ENCODE measurements at regions not wholly inside any gene's neighbourhood (a gene's known extent, or its start where the extent isn't known, plus 50 kb on each side); places are given as distances from the start of the nearest gene placed in this dataset.

GRCh38 chr13:62687732-62688131, 1272.1 kb upstream of the PCDH20 start:
- DNase-seq (ENCODE audit: low read depth in 4 of 4, low spot score in 1 of 4): no peak

GRCh38 chr13:62684359-62684758, 1268.7 kb upstream of the PCDH20 start:
- no peak for DNase-seq (ENCODE audit: low read depth in 4 of 4, low spot score in 1 of 4)

GRCh38 chr13:62682788-62683187, 1267.1 kb upstream of the PCDH20 start:
- no peak for DNase-seq (ENCODE audit: low read depth in 4 of 4, low spot score in 1 of 4)

DNA sequence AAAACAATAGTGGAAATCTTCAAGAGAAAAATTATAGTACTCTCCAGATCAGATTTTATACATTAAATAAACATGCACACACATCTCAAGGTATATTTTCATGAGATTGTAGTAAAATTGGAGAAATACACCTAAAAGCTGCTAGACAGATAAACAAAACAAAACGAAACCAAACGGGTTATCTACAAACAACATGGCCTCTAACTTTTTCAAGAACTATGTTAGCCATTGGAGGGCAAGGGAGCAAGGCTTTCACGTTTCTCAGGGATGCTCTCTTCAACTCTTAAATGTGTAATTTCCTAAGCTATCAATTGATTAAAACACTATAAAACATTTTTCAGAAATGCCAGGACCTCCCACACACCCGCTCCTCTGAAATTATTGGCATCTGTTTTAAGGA, 1262.4 kb upstream of the PCDH20 start:
- no peak for DNase-seq (ENCODE audit: low read depth in 4 of 4, low spot score in 1 of 4)

DNA sequence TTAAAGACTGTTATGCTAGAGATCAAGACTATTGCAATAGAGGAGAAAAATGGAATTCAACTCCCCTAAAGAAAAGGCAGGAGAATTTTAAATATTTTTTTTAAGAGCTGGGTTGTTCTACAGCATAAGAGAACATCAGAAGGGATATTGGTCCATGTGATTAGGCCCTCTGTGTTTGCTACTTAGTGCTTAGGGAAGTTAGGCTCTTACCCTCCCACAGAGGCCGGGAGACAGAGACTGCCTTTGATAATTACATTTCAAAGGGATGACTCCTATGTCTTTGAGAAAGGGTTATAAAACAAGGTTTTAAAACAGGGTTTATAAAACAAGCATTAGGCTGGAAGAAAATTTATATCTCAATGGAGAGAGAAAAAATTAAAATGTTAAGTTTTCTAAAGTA, 1248.1 kb upstream of the PCDH20 start:
- DNase-seq (ENCODE audit: low read depth in 4 of 4, low spot score in 1 of 4): no peak

- DNase-seq (ENCODE audit: low read depth in 4 of 4, low spot score in 1 of 4): no peak
Measured at GRCh38 chr13:62659365-62659764, 1243.7 kb upstream of the PCDH20 start.

GRCh38 chr13:62653371-62653770, 1237.7 kb upstream of the PCDH20 start:
- no peak for DNase-seq (ENCODE audit: low read depth in 4 of 4, low spot score in 1 of 4)

DNA sequence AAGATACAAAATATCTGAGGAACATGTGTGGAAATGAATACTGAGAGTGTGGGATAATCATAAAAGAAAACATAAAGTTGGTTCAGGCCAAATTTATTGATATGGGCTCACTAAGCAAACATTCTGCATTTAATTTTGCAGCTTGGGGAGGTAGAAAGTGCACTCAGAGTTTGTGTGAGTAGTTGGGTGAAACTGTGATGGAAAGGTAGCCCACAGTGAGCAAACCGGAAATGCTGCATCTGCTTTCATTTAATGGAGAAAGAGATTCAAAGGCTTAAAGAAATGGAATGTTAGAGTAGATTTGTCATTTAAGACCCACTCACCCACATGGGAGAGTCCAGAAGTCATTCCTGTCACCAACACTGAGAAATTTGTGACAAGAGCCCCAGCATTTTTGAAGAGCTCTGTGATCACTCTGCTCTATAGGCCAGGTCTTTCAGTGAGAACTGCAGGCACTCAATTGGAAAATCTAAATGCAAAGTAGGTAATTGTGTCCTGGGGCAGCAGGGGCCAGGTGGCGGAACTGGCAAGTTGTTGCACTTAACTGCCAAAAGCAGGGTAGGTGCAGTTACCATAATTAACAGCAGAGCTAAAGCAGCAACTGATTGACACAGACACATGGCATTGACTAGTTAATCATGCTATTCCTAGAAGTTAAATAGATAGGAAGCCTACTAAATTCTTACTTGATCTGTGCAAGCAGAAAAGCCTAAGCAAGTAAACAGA, 1228.3 kb upstream of the PCDH20 start:
- DNase-seq (ENCODE audit: low read depth in 4 of 4, low spot score in 1 of 4): no peak

DNA sequence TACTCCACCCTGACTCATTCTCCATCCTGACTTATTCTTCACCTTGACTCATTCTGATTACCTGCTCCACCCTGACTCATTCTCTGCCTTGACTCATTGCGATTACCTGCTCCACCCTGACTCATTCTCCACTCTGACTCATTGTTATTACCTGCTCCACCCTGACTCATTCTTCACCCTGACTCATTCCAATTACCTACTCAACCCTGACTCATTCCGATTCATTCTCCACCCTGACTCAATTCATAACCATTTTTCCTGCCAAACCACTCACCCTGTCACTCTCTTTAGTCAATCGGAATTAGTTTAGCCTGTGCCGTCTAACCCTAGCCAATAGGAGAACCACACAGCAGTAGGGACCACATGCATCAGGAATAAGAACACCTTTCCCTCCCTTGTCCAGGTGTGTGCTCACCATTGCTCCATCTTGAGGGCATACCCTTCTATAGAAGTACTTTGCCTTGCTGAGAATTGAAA, 1227.4 kb upstream of the PCDH20 start:
- DNase-seq (ENCODE audit: low read depth in 4 of 4, low spot score in 1 of 4): no peak

DNA sequence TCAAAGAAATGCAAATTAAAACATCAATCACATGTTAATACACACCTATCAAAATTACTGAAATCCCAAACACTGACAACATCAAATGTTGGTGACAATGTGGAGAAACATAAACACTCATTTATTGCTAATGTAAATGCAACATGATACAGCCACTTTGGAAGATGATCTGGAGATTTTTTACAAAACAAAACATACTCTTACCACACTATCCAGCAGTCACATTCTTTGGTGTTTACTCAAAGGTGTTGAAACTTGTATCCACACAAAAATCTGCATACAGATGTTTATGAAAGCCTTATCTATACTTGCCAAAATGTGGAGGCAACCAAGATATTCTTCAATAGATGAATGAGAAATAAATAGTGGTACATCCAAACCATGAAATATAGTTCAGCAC, 1219.5 kb upstream of the PCDH20 start:
- DNase-seq (ENCODE audit: low read depth in 4 of 4, low spot score in 1 of 4): no peak

DNA sequence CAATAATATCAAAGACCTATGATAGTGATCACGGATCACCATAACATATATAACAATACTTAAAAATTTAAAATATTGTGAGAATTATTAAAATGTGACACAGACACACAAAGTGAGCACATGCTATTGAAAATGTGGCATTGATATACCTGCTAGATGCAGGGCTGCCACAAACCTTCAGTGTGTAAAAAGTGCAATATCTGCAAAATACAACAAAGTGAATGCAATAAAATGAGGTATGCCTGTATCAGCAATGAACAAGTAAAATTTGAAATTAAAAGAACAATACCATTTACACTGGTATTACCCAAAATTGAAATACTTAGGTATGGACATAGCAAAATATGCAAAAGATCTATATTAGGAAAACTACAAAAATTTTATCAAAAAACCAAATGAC, 1217.8 kb upstream of the PCDH20 start:
- DNase-seq (ENCODE audit: low read depth in 4 of 4, low spot score in 1 of 4): no peak

DNA sequence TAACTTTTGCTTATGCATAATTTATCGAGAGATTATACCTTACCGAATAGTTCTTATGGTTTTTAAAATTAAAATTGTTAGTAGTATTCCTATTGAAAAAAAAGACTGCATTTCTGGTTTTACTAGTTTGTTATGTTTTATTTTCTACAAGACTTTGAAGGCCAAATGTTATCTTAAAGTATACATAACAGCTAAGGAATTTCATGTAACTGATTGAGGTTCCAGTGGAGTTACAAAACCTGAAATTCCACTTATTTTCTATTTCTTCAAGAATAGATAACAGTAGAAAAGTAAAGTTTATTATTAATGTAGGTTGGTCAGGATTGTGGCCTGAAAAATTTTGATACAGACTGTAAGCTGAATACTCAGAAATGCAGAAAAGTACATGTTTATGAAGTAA, 1216.0 kb upstream of the PCDH20 start:
- no peak for DNase-seq (ENCODE audit: low read depth in 4 of 4, low spot score in 1 of 4)

DNA sequence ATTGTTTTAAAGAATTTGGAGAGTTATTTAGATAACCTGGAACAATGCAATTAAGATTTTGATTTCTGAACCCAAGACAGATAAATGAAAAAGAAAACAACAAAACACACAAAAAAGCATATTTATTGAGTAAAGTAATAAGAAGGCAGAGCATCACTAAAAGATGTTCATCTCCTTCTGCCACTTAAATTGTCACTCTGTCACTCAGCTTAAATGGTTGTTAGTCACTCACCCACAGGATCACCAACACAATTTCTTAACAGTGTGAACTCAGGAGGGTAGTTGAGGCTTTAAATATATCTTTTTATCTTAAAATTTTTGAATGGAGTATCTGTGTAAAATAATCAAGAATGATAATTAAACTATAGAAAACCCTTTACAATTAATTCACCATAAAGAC, 1215.5 kb upstream of the PCDH20 start:
- no peak for DNase-seq (ENCODE audit: low read depth in 4 of 4, low spot score in 1 of 4)

DNA sequence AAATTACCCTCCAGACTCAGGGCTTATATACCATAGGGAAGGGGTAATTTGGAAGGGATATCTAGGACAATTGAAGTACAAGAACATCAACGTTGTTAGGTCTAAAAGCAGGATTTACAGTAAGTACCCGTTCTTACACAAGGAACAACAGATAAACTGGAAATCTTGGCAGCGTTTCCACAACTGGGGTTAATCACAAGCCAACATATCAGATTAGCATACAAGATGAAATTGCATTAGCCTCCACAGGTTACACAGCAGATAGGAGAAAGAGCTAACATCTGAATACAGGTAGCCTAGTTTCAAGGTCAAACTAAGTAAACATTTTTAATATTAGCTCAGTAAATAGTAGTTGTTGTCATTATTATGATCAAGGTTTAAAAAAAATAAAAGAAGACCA, 1214.0 kb upstream of the PCDH20 start:
- DNase-seq (ENCODE audit: low read depth in 4 of 4, low spot score in 1 of 4): no peak

GRCh38 chr13:62627226-62627625, 1211.6 kb upstream of the PCDH20 start:
- DNase-seq (ENCODE audit: low read depth in 4 of 4, low spot score in 1 of 4): no peak

DNA sequence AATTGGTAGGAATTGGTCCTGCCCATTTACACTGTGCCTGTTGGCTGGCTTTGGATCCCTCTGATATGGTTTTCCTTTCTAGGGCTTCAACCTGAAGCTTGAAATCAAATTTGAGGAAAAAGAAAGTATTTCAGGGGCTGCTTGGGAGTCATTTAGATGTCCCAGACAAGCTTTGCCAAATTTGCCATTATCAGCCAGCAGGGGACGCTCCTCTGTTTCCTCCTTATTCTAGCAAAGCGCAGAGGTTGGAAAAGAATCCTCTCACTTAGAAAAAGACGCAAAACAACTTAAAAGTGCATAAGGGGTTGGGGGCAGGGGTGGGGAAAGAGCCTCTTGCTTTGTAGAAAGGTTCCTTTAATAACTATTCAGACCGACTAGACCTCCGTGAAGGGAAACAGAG, 1211.1 kb upstream of the PCDH20 start:
- DNase-seq (ENCODE audit: low read depth in 4 of 4, low spot score in 1 of 4): no peak

- no peak for DNase-seq (ENCODE audit: low read depth in 4 of 4, low spot score in 1 of 4)
Measured at GRCh38 chr13:62625214-62625881, 1209.7 kb upstream of the PCDH20 start.

- no peak for DNase-seq (ENCODE audit: low read depth in 4 of 4, low spot score in 1 of 4)
Measured at GRCh38 chr13:62613819-62614218, 1198.2 kb upstream of the PCDH20 start.

DNA sequence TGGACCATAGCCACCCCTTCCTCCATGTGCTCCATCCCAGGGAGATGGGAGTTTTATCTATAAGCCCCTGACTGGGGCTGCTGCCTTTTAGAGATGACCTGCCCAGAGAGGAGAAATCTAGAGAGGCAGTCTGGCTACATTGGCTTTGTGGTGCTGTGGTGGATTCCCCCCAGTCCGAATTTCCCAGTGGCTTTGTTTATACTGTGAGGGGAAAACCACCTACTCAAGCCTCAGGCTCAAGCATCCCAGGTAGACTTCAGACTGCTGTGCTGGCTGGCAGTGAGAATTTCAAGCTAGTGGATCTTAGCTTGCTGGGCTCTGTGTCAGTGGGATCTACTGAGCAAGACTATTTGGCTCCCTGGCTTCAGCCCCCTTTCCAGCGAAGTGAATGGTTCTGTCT, 1195.7 kb upstream of the PCDH20 start:
- no peak for DNase-seq (ENCODE audit: low read depth in 4 of 4, low spot score in 1 of 4)

DNA sequence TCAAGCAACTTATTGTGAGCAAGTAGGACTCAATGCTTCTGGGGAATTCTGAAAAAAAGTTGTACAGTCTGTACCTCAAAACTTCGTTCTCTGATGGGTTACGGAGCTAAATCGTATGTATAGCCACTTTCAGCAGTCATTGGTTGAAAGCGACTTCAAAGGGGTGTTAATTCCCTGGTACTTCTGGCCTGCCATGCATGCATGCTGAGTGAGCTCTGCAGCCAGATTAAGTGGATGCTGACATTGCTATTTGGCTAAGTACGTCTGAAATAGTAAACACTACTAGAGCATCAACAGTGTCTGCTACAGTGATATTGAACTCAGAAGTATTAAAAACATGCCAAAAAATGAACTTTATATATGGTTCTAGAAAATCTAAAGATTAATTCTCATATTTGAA, 1183.1 kb upstream of the PCDH20 start:
- no peak for DNase-seq (ENCODE audit: low read depth in 4 of 4, low spot score in 1 of 4)

DNA sequence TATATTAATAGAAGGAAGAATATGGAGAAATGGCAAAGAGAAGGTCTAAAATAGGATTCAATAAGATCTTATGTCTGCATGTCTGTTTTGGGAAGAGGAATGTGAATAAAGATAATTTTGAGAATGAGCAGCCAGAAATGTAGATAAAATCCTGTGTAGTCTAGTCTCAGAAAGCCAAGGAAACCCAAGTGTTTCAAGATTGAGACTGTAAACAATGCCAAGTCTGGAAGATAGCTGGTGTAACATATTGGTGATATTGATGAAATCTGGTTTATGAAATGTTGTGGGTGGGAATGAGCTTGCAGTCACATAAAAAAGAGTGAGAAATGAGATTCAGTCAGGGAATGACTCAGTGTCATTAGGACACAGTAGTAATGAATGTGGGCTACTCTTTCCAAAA, 1180.3 kb upstream of the PCDH20 start:
- no peak for DNase-seq (ENCODE audit: low read depth in 4 of 4, low spot score in 1 of 4)

- no peak for DNase-seq (ENCODE audit: low read depth in 4 of 4, low spot score in 1 of 4)
Measured at GRCh38 chr13:62593804-62594203, 1178.2 kb upstream of the PCDH20 start.

- no peak for DNase-seq (ENCODE audit: low read depth in 4 of 4, low spot score in 1 of 4)
Measured at GRCh38 chr13:62583466-62583865, 1167.8 kb upstream of the PCDH20 start.
